ENCODE measurements at regions not wholly inside any gene's neighbourhood (a gene's known extent, or its start where the extent isn't known, plus 50 kb on each side); places are given as distances from the start of the nearest gene placed in this dataset.

- Mint-ChIP-seq H3K4me1 (ENCODE audit: low read depth) (no peaks in the 10 kb centered on the region), H3K36me3 (ENCODE audit: low read depth) (peaks cover 4% of the 10 kb centered on the region; the same call in 1 of the 2 replicates), H3K9me3 (peaks cover 13% of the 10 kb centered on the region), H3K27ac (no peak overlapping the region), H3K4me3 (no peak overlapping the region), H3K27me3 (ENCODE audit: insufficient read depth) (no peaks in the 10 kb centered on the region)
- no peak for DNase-seq
- no peak for TF ChIP-seq CTCF (IDR thresholded peaks at IDR 0.05)
Measured at GRCh38 chr3:86225461-86225860, 765.5 kb downstream of the VGLL3 start.

GRCh38 chr3:86221601-86222000 lies 769.3 kb downstream of the VGLL3 start:
- Mint-ChIP-seq H3K27ac (no peak overlapping the region), H3K36me3 (ENCODE audit: low read depth) (peaks cover 4% of the 10 kb centered on the region; the same call in 1 of the 2 replicates)
- TF ChIP-seq CTCF (IDR thresholded peaks at IDR 0.05), result no peak

GRCh38 chr3:86208772-86209171 lies 782.2 kb downstream of the VGLL3 start:
- no peak for TF ChIP-seq CTCF (IDR thresholded peaks at IDR 0.05)
- H3K36me3 Mint-ChIP-seq (ENCODE audit: low read depth), result no peaks in the 10 kb centered on the region
- H3K4me1 Mint-ChIP-seq (ENCODE audit: low read depth), result no peaks in the 10 kb centered on the region
- H3K9me3 Mint-ChIP-seq, result peaks cover 39% of the 10 kb centered on the region
- no peaks in the 10 kb centered on the region; the same call in none of the 2 replicates for H3K27me3 Mint-ChIP-seq (ENCODE audit: insufficient read depth)
- H3K4me3 Mint-ChIP-seq, result no peak overlapping the region
- no peak for DNase-seq
- no peak overlapping the region for H3K27ac Mint-ChIP-seq

More at GRCh38 chr3:86221601-86222000, 769.3 kb downstream of the VGLL3 start:
- Mint-ChIP-seq H3K9me3 (peaks cover 26% of the 10 kb centered on the region), H3K4me1 (ENCODE audit: low read depth) (no peaks in the 10 kb centered on the region), H3K4me3 (no peak overlapping the region), H3K27me3 (ENCODE audit: insufficient read depth) (no peaks in the 10 kb centered on the region)
- no peak for DNase-seq

GRCh38 chr3:86182606-86183005 lies 808.3 kb downstream of the VGLL3 start:
- Mint-ChIP-seq H3K4me3 (no peak overlapping the region), H3K27me3 (ENCODE audit: insufficient read depth) (no peaks in the 10 kb centered on the region), H3K27ac (no peak overlapping the region), H3K4me1 (ENCODE audit: low read depth) (no peaks in the 10 kb centered on the region), H3K36me3 (ENCODE audit: low read depth) (no peaks in the 10 kb centered on the region; the same call in 1 of the 2 replicates), H3K9me3 (peaks cover 46% of the 10 kb centered on the region)
- no peak for TF ChIP-seq CTCF (IDR thresholded peaks at IDR 0.05)
- DNase-seq, result no peak

DNA sequence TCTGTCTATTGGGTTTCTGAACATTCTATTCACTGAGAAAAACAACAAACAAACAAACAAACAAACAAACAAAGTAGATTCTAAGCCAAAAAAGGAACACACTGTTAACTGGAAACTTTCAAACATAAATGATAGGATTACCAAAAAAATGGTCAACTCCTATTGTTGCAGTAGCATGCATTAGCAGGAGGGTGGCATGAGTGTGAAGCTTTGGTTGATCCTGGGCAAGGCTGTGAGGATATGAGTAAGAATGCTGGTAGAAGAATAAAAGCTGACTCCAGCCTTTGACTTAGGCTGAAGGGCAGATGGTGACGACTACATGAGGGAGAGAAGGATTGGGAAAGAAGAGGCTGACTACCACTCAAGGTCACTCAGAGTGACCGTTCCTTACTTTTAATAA lies 810.3 kb downstream of the VGLL3 start:
- Mint-ChIP-seq H3K9me3 (peaks cover 41% of the 10 kb centered on the region), H3K36me3 (ENCODE audit: low read depth) (no peaks in the 10 kb centered on the region; the same call in 1 of the 2 replicates), H3K27me3 (ENCODE audit: insufficient read depth) (no peaks in the 10 kb centered on the region), H3K27ac (no peak overlapping the region), H3K4me3 (no peak overlapping the region), H3K4me1 (ENCODE audit: low read depth) (no peaks in the 10 kb centered on the region)
- TF ChIP-seq CTCF (IDR thresholded peaks at IDR 0.05), result no peak
- no peak for DNase-seq

DNA sequence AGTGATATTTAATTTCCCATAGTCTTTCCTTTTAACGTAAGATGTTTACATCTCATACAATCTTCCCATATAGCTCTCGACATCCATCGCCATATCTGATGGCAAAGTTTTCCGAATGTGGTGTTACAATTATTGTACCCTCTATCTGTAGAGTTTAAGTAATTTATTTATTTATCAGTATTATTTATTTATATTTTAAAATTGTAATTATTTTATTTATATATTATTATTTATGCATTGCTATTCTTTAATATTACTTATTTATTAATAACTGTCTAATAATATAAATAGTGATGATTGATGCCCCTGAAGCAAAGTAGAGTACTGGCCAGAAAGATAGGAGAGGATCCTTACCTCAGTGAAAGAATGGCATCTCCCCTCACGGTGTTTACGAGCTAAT lies 812.9 kb downstream of the VGLL3 start:
- Mint-ChIP-seq H3K4me3 (no peak overlapping the region), H3K27me3 (ENCODE audit: insufficient read depth) (no peaks in the 10 kb centered on the region), H3K27ac (no peak overlapping the region), H3K4me1 (ENCODE audit: low read depth) (no peaks in the 10 kb centered on the region), H3K9me3 (peaks cover 34% of the 10 kb centered on the region), H3K36me3 (ENCODE audit: low read depth) (no peaks in the 10 kb centered on the region)
- DNase-seq, result no peak
- TF ChIP-seq CTCF (IDR thresholded peaks at IDR 0.05), result no peak

All from HFFc6 (cell line).